Body of pancreas (tissue), 4 donors: ENCODE measurements at regions not wholly inside any gene's neighbourhood (a gene's known extent, or its start where the extent isn't known, plus 50 kb on each side); places are given as distances from the start of the nearest gene placed in this dataset.

ENCODE experiments used
- POLR2A ChIP-seq, 3 donors: fragments of 450-650 bp; IDR thresholded peaks; one replicate each; pipeline ENCODE4 v1.6.1; 2016; ENCODE audit warnings: antibody characterized with exemption in 3 of 3, mild to moderate bottlenecking in 2 of 3
- TF ChIP-seq, protein P1 (sequence below), 7 experiments: fragments of 450-650 bp in 4 of 7; fragments of 200-600 bp in 3 of 7; sonication (generic) in 3 of 7; IDR thresholded peaks; one replicate each; pipeline ENCODE4 v1.5.1; 2016 to 2019; ENCODE audit warnings: antibody characterized with exemption in 7 of 7

DNA sequence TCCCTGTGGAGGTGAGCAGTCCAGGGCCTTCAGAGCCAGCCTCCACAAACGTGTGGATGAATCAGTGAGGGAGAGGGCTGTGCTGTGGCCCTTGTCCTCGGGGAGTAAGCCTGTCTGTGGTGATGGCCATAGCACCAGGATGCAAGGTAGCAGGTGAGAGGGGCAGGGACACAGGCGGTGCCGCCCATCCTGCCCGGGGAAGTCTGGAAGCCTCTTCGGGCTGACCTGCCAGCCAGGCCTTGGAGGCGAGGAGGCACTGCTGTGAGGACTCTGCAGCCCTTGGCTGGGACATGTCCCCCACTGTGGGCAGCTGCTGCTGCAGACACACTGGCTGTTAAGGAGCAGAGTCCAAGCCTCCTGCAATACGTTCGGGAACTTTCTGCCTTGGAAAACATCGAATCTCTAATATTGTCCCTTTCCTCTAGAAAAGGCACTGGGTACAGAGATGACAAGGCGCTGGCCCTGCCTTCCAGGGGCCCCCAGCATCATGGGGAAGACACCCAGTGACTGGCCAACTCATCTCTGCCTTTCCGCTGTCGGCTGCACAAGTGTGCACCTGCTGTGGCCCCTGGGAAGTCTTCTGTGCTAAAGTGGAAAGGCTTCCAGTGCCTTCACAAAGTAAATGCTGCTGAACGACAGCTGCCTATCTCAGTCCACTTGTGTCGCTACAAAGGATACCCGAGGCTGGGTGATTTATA is 101.4 kb downstream of the ADRA2C start:
- TF ChIP-seq POLR2A (IDR thresholded peaks at IDR 0.05) = no peak
- TF ChIP-seq, protein P1, sequence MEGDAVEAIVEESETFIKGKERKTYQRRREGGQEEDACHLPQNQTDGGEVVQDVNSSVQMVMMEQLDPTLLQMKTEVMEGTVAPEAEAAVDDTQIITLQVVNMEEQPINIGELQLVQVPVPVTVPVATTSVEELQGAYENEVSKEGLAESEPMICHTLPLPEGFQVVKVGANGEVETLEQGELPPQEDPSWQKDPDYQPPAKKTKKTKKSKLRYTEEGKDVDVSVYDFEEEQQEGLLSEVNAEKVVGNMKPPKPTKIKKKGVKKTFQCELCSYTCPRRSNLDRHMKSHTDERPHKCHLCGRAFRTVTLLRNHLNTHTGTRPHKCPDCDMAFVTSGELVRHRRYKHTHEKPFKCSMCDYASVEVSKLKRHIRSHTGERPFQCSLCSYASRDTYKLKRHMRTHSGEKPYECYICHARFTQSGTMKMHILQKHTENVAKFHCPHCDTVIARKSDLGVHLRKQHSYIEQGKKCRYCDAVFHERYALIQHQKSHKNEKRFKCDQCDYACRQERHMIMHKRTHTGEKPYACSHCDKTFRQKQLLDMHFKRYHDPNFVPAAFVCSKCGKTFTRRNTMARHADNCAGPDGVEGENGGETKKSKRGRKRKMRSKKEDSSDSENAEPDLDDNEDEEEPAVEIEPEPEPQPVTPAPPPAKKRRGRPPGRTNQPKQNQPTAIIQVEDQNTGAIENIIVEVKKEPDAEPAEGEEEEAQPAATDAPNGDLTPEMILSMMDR (IDR thresholded peaks at IDR 0.05) = no peak
